ENCODE measurements at regions not wholly inside any gene's neighbourhood (a gene's known extent, or its start where the extent isn't known, plus 50 kb on each side); places are given as distances from the start of the nearest gene placed in this dataset.

DNA sequence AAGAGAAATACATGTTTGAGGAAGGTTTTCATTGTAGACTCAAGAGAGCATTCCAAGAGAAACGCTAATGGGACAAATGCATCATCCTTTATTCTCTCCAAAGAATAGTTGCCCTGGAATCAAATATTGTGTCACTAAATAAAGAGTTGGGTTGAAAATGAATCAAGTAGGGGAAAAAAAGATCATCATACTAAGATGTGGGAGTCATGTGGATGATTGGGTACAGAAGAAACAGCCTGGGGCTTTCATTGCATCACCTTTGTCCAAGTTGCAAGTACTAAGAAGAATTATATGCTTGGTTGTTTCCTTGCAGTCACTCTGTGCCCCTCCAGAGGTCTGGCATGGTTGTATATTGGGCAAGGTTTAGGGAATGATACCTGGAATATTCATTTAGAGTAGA lies 658.9 kb downstream of the TOX3 start:
- H3K4me1 ChIP-seq, result no peaks in the 10 kb centered on the region
- intact Hi-C loops (cut with DNase I; ENCODE audit: low total_unique reads), result no loop called here
- no peak overlapping the region for H3K27ac ChIP-seq
- TF ChIP-seq, protein P1, sequence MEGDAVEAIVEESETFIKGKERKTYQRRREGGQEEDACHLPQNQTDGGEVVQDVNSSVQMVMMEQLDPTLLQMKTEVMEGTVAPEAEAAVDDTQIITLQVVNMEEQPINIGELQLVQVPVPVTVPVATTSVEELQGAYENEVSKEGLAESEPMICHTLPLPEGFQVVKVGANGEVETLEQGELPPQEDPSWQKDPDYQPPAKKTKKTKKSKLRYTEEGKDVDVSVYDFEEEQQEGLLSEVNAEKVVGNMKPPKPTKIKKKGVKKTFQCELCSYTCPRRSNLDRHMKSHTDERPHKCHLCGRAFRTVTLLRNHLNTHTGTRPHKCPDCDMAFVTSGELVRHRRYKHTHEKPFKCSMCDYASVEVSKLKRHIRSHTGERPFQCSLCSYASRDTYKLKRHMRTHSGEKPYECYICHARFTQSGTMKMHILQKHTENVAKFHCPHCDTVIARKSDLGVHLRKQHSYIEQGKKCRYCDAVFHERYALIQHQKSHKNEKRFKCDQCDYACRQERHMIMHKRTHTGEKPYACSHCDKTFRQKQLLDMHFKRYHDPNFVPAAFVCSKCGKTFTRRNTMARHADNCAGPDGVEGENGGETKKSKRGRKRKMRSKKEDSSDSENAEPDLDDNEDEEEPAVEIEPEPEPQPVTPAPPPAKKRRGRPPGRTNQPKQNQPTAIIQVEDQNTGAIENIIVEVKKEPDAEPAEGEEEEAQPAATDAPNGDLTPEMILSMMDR (IDR thresholded peaks at IDR 0.05 in 8 of 11, conservative IDR thresholded peaks at IDR 0.05 in 3 of 11), result no peak
- TF ChIP-seq POLR2A (IDR thresholded peaks at IDR 0.05), result no peak
- no peak for TF ChIP-seq POLR2AphosphoS5 (IDR thresholded peaks at IDR 0.05)
- WGBS, 5 donors, result 76 to 97% (median 82%) methylated on average over 1 of the region's 1 CpG
- no peak overlapping the region for H3K4me3 ChIP-seq
- no peaks in the 10 kb centered on the region for H3K36me3 ChIP-seq
- no peaks in the 10 kb centered on the region for H3K27me3 ChIP-seq (replicated peaks in 1 of 7)
- DNase-seq, result no peak
- peaks cover 0 to 3% (median 0%) of the 10 kb centered on the region in 8 donors for H3K9me3 ChIP-seq

- DNase-seq, result no peak
- intact Hi-C loops (cut with DNase I; ENCODE audit: low total_unique reads), result no loop called here
- no peak for TF ChIP-seq POLR2AphosphoS5 (IDR thresholded peaks at IDR 0.05)
- TF ChIP-seq, protein P1 (IDR thresholded peaks at IDR 0.05 in 8 of 11, conservative IDR thresholded peaks at IDR 0.05 in 3 of 11), result no peak
- TF ChIP-seq POLR2A (IDR thresholded peaks at IDR 0.05), result no peak
- H3K27me3 ChIP-seq (replicated peaks in 1 of 7), result no peaks in the 10 kb centered on the region
- no peak overlapping the region for H3K4me3 ChIP-seq
- WGBS, 5 donors, result 19 to 36% (median 30%) methylated on average over 2 of the region's 2 CpGs
- no peak overlapping the region for H3K27ac ChIP-seq
- H3K9me3 ChIP-seq, result no peaks in the 10 kb centered on the region
- no peaks in the 10 kb centered on the region for H3K4me1 ChIP-seq
- no peaks in the 10 kb centered on the region for H3K36me3 ChIP-seq
These were observed 660.5 kb downstream of the TOX3 start for GRCh38 chr16:51886456-51886855.

- TF ChIP-seq, protein P1 (IDR thresholded peaks at IDR 0.05 in 8 of 11, conservative IDR thresholded peaks at IDR 0.05 in 3 of 11), result no peak
- no peak for TF ChIP-seq POLR2AphosphoS5 (IDR thresholded peaks at IDR 0.05)
- no peak for TF ChIP-seq POLR2A (IDR thresholded peaks at IDR 0.05)
- no peak for DNase-seq
- no peaks in the 10 kb centered on the region for H3K4me1 ChIP-seq
- no peaks in the 10 kb centered on the region for H3K36me3 ChIP-seq
- H3K27me3 ChIP-seq (replicated peaks in 1 of 7), result no peaks in the 10 kb centered on the region
- H3K27ac ChIP-seq, result no peak overlapping the region
- 83 to 92% (median 85%) methylated on average over 2 of the region's 2 CpGs for WGBS, 5 donors
- no peaks in the 10 kb centered on the region for H3K9me3 ChIP-seq
- H3K4me3 ChIP-seq, result no peak overlapping the region
- intact Hi-C loops (cut with DNase I; ENCODE audit: low total_unique reads), result no loop called here
These were observed 662.2 kb downstream of the TOX3 start for GRCh38 chr16:51884773-51885172.

DNA sequence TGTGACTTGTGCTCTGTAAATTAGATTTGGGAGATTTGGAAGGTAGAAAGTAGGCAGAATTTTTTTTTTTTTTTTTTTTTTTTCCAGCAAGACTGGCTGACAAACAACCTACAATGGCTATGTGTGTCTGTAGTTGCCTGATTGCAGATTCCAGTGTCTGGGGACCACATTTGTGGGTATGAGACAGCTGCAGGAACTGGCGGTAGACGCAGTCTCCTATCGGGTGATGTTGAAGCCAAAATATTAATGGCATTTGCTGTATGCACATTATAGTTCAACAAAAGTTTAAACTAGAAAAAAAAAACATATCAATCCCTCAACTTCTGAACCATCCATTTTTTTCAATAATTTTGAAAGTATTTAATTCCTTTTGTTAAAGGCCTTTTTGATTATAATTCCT lies 665.2 kb downstream of the TOX3 start:
- 88 to 95% (median 93%) methylated on average over 3 of the region's 3 CpGs for WGBS, 5 donors
- H3K4me1 ChIP-seq, result no peaks in the 10 kb centered on the region
- TF ChIP-seq, protein P1 (IDR thresholded peaks at IDR 0.05 in 8 of 11, conservative IDR thresholded peaks at IDR 0.05 in 3 of 11), result no peak
- TF ChIP-seq POLR2AphosphoS5 (IDR thresholded peaks at IDR 0.05), result no peak
- TF ChIP-seq POLR2A (IDR thresholded peaks at IDR 0.05), result no peak

More for the DNA sequence above, 665.2 kb downstream of the TOX3 start:
- Histone ChIP-seq H3K27ac (no peak overlapping the region), H3K4me3 (no peak overlapping the region), H3K36me3 (no peaks in the 10 kb centered on the region), H3K9me3 (no peaks in the 10 kb centered on the region), H3K27me3 (replicated peaks in 1 of 7) (no peaks in the 10 kb centered on the region)
- DNase-seq, result no peak
- intact Hi-C loops (cut with DNase I; ENCODE audit: low total_unique reads), result no loop called here
